ENCODE measurements at regions not wholly inside any gene's neighbourhood (a gene's known extent, or its start where the extent isn't known, plus 50 kb on each side); places are given as distances from the start of the nearest gene placed in this dataset.

DNA sequence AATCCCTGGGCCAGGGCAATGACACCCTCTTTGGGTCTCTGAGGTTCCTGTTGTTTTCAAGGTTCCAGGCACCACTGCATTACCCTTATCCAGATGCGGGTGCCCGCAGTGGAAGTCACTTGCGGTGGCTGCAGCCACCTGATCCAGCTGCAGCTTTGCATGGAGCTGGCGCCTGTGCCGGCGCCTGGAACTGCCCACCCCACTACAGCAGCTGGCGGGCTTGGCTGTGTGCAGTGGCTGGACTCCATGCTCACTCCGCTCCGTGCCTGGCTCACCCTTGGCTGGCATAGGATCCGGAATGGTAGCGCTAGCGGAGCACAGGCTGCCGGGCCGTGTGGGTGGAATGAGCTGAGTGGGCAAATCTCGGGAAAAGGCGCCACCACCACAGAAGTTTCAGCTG is 832.6 kb upstream of the CADM2 start:
- intact Hi-C loops (cut with DNase I): no loop called here
- DNase-seq: no peak
- no peak for ATAC-seq

DNA sequence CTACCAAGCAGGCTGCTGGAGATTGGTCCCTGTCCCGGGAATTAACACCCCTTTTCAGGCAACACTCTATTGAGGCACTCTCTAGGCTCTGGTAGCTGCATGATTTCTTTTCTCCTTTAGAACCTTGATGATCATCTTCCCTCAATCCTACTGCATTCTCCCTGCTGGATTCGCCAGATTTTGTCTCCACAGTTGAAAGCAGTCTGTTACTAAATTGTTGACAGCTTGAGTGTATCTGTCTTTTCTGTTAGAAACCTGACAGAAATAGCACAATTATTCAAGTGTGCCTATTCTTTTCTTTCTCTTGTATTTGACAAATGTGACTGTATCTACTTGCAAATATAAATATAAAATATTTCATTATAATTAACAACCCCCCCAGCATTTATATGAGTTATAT is 830.8 kb upstream of the CADM2 start:
- DNase-seq (no peak), ATAC-seq (no peak)
- intact Hi-C loops (cut with DNase I): no loop called here

DNA sequence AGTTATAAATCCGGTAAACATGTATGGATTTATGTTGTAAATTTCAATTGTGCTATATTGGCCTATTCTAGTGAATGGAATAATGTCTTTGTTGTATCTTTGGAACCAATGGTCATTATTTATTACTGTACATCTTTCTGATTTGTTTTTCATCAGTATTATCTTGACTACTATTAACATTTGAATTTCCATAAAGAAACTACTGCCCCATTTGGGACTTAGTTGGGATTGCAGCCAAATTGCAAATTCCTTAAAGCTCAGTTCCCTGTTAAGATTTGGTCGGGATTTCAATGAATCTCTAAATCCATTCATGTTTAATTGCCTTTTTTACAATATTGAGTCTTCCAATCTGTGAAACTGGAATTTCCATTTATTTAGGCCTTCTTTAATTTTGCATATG is 822.4 kb upstream of the CADM2 start:
- no peak for ATAC-seq
- intact Hi-C loops (cut with DNase I): no loop called here
- no peak for DNase-seq

DNA sequence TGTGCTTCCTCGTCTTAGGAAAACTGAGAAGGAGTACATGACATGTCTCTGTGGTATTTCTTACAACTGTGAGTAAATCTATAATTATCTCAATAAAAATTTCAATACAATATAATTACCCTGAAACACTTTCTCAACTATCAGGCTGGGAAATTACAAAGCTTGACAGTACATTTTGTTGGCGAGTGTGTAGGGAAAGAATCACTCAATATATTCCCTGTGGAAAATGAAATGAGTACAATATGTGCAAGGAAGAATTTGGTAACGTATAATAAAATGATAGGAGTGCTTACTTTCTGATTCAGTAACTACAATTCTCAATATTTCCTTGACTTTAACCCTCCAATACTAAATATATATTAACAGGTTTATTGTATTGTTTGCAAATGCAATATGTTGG is 818.2 kb upstream of the CADM2 start:
- DNase-seq: no peak
- intact Hi-C loops (cut with DNase I): no loop called here

DNA sequence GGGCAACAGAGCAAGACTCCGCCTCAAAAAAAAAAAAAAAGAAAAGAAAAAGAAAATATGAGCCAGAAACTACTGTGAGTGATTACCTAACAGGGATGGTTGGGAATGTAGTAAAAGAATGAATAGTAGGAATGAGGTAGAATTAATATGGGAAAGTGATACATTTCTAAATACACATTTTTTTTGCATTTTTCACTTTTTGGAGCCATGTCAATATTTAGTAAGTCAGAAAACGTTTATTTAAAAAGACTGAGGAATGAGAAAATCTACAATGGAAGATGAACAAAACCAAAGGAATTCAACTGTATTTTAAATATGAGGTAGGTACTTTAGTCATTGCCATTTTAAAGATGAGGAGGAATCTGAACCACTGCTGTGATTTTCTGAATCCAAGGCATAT is 817.2 kb upstream of the CADM2 start:
- DNase-seq (no peak), ATAC-seq (no peak)
- intact Hi-C loops (cut with DNase I): no loop called here

More for the DNA sequence above, 818.2 kb upstream of the CADM2 start:
- no peak for ATAC-seq

DNA sequence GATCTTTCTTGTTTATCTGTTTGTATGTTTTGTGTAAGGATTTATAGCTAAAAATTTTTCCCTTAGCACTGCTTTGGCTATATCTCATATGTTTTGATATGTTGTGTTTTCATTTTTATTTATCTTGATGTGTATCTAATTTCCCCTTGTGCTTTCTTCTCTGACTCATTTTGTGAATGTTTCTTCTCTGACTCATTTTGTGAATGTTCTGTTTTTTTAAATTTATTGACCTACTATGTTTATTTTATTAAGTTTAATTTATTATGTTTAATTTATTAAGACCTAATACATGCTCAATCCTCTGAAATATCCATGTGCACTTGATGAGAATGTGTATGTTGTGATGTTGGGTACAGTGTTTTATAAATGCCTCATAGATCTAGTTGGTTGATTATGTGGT is 793.5 kb upstream of the CADM2 start:
- intact Hi-C loops (cut with DNase I): no loop called here
- DNase-seq: no peak
- no peak for ATAC-seq

DNA sequence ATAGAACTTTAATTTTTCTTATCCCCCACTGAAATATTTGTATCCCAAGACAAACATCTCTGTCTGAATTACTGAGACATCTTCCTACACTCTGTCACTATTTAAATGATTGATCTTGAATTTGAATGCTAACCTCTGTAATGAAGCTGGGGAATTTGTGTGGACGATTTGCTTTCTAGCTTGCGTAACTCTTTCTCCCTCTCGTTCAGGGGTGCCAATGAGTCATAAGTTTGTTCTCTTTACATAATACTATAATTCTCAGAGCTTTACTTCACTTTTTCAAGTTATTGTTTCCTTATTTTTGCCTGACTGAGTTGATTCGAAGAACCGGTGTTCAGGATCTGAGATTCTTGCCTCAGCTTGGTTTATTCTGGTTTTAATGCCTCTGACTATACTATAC is 783.3 kb upstream of the CADM2 start:
- DNase-seq (no peak), ATAC-seq (no peak)
- intact Hi-C loops (cut with DNase I): no loop called here

DNA sequence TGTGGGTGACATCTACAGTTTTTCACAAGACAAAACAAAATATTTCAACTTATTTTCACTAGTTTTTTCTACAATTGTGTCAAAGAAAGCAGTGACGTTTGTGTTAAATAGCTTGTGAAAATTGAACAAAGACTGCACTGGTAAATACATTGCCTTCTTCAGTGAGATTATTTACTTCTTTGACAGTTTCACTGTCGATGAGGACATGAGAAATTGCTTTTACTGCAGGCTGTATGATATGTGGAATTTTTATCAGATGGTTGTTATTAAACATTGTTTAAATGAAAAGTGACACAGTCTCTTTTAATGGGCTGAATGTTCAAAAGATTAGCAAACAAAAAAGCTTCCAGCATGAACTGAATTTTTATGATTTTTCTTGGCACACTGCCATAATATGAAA is 773.9 kb upstream of the CADM2 start:
- ATAC-seq: no peak
- intact Hi-C loops (cut with DNase I): no loop called here
- DNase-seq: no peak

DNA sequence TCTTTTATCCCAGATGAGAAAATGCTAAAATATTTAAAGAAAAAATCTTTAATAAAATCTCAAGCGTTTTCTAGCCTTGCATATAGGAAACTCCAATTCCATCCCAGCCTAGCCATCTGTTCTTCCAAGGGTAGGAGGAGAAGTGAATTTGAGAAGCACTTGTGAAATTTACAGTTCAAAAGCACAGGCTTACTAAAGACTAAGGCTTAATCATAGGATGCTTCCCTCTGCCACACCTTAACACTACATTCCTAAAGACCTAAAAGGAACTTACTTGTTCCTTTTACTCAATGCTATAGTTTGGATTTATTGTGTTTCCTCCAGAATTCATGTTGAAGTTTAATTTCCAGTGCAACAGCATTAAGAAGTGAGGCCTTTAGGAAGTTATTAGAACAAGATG is 764.8 kb upstream of the CADM2 start:
- no peak for ATAC-seq
- no peak for DNase-seq
- intact Hi-C loops (cut with DNase I): no loop called here

DNA sequence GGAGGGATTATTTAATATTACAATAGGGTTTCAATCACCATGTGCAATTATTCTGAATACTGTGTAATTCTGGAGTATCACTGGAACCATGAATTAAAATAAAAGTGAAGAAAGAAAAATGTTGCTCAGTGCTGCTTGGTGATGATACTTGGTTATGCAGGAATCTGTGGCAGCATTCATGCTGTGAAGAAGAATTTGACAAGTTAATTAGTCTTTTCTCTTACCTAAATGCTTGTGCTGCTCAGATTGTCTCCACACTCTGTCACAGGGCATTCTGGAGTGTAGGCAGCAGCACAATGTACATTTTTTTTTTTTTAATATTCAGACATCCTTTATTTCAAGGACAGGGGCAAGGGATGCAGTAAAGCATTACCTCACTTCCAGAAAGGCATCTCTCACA is 749.3 kb upstream of the CADM2 start:
- ATAC-seq: no peak
- DNase-seq: no peak
- intact Hi-C loops (cut with DNase I): no loop called here

DNA sequence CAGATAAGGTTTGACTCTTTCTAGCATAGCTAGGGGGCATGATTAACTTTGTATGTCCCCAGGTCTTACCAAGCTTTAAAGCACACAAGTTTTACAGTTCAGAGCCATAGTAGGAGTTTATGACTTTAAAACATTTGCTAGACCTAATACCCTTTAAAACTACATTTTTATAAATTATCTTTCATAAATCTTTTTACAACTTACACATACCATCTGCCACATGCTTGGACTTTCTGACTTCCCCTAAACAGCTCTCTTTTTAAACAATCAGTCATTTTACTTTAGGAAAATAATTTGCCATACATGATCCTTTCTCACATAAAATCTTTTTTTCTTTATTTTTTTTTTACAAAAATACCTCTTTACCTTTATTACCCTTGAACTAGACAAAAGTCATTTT is 735.3 kb upstream of the CADM2 start:
- no peak for DNase-seq
- no peak for ATAC-seq
- intact Hi-C loops (cut with DNase I): no loop called here

DNA sequence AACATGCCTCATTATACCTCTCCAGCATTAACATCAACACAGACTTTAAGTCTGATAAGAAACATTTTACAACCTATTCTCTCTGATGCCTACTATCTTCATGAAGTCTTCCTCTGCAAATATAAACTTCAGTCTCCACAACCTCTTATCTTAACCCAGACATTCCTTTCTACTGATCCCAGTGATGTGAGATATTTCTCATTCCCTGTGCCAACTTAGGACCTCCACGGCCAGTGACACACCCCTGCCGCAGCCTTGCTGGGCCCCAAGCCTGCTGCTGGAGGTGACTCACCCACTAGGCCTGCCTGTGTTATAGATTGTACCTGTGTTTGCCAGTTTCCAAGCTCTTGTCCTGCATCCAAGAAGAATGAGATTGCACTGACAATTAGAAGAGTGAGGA is 734.5 kb upstream of the CADM2 start:
- intact Hi-C loops (cut with DNase I): no loop called here
- ATAC-seq (no peak), DNase-seq (no peak)

DNA sequence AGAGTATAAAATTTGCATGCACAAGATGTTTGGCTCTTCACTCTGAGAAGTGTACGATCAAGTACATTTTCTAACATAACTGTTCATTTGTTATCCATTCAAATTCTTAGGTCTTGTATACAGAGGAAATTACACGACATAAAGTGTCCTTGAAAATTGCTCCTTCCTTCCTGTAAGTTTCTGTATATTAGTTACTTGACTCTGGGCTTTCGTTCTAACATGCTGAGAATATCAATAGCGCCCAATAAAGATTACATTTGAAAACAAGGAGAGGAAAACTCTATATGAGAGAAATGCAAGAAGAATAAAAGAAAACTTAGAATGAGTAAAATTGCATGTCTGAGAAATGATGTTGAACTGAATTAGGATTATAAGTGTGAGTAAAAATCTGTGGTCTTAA is 722.5 kb upstream of the CADM2 start:
- ATAC-seq (no peak), DNase-seq (no peak)
- intact Hi-C loops (cut with DNase I): no loop called here

DNA sequence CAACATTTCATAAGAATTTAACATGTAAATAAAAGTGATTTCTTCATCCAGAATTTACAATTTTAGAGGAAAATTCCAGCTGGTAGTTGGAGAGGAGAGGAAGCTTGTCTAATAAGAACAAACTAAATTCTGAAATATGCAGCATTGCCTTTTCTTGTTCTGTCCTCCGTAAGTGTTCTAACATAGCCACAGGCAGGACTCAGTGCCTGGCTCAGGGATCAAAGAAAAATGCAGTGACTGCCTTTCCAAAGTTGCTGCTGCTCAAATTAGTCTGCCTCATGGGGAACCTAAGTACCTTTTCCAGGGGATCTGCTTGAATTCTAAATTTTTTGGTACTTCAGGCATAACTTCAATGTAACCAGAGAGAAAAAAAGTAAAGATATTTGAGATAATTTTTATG is 713.0 kb upstream of the CADM2 start:
- intact Hi-C loops (cut with DNase I): no loop called here
- ATAC-seq: no peak
- no peak for DNase-seq

DNA sequence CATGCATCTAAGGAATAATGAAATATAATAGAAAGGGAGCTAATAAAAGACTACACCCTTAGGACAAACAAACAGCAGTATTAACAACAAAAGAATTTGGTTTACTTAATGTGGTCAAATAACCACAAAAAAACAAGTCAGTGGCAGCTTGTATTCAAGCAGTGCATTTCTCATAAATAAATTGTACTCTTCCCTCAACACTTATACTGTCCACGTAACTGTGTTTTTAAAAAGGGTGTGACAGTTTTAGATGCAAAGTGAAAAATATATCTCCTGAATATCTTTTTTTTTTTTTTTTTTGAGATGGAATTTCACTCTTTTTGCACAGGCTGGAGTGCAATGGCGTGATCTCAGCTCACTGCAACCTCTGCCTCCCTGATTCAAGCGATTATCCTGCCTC is 698.2 kb upstream of the CADM2 start:
- ATAC-seq (no peak), DNase-seq (no peak)
- intact Hi-C loops (cut with DNase I): no loop called here

DNA sequence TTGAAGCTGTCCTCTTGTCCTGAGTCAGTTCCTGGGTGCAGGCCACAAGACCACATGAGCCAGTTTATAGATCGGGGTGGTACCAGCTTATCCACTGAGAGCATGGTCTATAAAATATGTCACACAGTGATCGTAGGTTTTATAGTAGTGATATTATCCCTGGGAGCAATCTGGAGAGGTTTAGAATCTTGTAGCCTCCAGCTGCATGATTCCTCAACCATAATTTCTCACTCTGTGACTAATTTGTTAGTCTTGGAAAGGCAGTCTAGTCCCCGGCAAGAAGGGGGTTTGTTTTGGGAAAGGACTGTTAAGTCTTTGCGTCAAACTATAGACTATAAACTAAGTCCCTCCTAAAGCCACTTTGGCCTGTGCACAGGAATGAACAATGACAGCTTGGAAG is 693.0 kb upstream of the CADM2 start:
- DNase-seq: no peak
- no peak for ATAC-seq
- intact Hi-C loops (cut with DNase I): no loop called here

DNA sequence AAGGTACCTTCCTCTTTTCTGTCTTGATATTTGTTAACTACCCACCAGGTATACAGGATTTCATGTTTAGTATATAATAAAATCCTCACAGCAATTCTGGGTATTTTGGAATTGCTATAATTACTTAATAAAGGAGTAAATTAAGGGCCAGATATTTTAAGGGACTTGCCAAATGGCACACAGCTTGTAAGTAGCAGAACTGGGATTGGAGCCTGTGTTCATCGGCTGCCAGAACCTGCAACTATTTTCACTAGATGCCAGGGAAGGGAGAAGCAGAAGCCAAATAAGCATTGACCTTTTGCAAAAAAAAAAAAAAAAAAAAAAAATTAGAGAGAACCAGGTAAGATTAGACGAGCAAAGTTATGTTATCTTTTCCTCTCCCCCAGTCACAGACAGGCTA is 683.3 kb upstream of the CADM2 start:
- intact Hi-C loops (cut with DNase I): no loop called here
- no peak for DNase-seq
- ATAC-seq: no peak

DNA sequence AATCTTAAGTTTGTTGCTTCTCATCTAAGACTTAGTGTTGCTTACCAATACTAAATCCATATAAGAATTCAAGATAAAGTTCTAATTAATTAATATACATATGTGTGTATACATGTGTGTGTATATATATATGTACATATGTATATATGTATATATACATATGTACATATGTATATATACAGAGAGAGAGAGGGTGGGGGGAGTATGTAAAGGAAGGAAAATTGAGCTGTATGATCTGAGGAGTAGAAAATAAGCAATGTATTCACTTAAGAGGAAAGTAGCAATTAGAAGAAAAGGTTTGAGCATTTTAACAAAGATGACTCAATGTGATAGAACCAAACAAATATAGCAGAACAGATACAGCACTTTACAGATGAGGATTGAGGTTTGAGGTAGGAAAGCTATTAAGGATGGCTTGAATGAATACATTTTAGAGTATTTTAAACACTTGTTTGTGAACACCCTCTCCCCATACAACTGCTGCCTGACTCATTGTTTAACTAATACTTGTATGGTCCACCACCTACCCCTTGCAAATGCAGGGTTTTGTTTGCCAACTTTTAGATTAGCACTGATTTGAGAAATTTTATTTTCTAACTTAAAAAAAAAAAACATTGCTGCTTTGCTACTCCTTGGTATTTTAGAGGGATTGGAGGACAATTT is 681.1 kb upstream of the CADM2 start:
- DNase-seq: no peak
- intact Hi-C loops (cut with DNase I): no loop called here

DNA sequence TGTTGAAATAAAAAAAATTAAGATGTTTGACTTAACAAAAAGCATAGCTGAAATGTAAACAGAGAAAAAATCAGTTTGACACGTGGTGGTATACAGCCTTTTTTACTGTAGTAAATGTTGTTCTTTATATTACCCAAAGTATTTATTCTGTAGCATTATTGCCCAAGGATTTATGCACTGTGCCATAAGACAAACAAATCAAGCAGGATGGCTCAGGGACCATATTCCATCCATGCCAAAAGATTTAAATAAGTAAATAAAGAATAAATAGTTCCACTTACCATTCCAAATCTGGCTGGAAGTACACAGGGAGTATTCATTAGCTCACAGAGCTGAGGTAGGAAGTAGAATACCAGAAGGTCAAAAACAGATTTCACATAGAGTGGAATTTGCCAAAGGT is 666.7 kb upstream of the CADM2 start:
- ATAC-seq (no peak), DNase-seq (no peak)
- intact Hi-C loops (cut with DNase I): no loop called here

More for the DNA sequence above, 681.1 kb upstream of the CADM2 start:
- no peak for ATAC-seq

DNA sequence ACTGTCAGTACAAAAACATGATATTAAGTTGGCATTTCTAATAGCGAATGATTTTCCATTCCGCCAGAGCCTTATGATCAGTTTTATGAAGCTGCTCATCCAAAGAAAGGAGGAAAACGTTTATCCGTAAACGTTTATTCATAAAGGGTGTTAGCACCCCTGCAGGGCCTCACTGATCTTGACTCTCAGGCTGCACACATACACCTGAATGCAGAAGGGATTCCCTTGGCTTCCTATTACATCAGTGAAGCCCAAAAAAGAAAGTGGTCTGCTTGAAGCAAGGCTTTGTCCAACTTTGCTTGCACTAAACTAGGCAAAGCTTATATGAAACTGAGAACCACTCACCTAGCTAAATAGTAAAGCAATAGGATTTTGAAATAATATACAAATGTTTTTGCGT is 659.5 kb upstream of the CADM2 start:
- ATAC-seq (no peak), DNase-seq (no peak)
- intact Hi-C loops (cut with DNase I): no loop called here

DNA sequence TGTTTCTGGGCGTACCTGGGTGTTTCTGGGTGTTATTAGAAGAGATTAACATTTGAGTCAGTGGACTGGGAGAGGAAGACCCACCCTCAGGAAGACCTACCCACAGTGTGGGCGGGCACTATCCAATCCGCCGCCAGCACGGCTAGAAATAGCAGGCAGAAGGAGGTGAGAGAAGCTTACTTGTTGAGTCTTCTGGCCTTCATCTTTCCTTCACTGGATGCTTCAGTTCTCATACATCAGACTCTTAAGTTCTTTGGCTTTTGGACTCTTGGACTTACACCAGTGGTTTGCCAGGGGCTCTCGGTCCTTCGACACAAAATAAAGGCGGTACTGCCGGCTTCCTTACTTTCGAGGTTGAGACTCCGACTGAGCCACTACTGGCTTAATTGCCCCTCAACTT is 654.6 kb upstream of the CADM2 start:
- no peak for DNase-seq
- intact Hi-C loops (cut with DNase I): no loop called here
- no peak for ATAC-seq

DNA sequence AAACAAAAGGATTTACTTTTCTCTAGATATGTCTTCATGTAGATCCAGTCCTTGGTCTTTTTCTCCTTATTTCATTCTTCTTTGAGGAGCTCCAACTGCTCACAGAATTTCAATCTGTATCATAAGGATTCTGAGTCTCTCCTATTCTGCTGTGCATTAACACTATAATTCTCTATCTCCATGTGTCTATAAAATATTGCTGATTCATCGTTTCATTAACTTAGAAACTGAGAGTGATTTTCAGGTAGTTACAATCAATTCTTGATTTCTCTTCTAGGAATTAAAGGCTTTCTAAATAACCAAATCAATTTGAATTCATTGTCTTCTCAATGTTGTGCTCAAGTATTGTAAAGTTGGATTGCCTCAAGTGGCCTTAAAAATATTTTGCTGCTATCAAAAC is 651.5 kb upstream of the CADM2 start:
- intact Hi-C loops (cut with DNase I): no loop called here
- no peak for DNase-seq
- ATAC-seq: no peak
